NCI-H1105 treated with DMSO at 0.1 percent for 48 hours (cell line): ENCODE measurements at regions not wholly inside any gene's neighbourhood (a gene's known extent, or its start where the extent isn't known, plus 50 kb on each side); places are given as distances from the start of the nearest gene placed in this dataset.
A peak's percentile ranks its signal among the peaks of the same experiment; 100 is the strongest.

Source experiments
- DNase-seq: peaks from one replicate; lab custom pipeline; 2025; lab: John Stamatoyannopoulos, UW

DNA sequence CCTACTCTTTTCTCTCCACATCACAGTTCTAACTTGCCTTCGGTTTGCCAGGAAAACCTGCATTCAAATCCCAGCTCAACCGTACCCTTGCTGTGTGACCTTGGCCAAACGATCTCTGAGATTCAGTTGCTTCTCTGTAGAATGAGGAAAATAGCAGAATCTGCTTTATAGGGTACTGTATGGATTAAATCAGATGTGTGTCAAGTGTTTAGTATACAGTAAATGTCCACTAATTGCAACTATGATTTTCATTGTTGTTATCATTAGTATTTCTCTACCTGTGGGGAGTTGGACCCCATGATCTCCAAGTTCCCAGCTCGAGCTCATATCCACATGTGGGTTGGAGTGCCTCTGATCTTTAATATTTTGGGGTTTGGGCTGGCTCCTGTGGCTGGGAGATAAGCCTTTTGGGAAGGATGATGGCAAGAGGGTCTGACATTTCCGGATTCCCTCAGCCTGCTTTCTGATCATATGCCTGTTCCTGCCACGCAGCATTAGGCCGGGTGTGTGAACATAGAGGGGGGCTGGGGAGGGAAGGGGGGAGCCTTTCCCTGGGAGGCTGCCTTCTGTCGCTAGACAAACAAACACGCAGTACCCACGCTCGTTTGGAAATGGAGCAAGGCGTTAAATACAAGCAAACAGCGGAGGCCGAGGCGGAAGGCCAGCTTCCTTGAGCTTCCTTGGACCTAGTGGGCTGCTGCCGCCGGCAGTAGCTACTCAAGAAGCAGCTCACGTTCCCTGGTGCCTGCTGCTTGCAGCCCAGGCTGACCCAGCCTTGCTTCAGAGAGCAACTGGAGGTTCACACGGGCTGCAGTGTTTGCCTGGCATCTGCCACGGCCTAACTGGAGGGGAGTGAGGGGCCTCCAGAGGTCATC lies 213.5 kb upstream of the LHX5 start:
- DNase-seq: no peak

DNA sequence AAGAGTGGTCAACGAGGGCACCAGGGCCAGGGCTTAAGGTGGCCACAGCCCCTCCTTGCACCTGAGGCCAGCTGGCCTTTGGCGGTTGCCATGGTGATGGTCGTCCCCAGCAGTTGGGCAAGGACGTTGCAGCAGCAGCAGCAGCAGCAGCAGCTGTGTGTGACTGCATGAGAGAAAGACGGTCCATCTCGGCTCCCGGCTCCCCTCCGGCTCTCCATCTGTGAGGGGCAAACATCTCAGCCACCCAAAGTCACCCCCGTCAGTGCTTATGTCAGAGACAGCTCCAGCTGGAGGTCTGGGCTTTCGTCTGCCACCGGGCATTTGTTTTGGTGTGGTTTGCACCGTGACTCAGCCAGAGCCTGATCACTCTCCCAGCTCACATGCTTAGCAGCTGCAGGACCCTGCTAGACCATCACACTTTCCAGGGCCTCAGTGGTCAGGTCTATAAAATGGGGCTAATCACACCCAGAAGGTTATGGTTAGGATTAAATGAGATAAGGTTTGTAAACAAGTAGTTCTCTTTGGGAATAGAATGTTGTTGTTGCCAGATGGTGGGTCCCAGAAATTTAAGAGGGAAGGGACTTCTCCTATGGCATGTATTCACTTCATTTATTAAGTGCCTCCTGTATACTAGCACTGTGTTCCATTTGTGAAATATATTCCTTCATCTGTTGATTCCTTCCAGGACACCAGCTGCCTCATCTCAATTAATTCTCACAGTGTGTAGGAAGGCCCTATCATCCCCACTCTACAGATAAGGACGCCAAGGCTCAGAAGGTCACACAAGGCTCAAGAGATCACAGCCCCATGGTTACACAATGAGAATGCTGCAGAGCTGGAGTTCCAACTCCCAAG lies 212.6 kb upstream of the LHX5 start:
- peak; percentile 4 for DNase-seq

DNA sequence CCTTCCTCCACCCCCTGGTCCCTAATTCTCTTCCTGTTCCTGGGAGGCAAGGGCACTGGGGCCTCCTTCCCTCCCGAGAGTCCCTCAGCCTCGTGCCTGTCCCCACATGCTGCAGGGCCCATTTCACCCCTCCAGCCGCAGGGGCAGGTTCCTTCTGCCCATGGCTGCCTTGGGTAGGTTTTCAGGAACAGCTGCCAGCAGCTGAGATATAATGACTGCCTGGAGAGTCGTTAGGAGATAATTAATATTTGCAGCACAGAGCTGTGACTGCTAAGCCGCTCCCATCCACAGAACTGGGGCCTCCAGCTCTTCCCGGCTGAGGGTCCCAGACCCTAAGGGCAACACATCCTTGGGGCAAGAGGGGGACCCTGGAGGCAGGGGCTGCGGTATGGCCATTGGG lies 211.9 kb upstream of the LHX5 start:
- peak; percentile 83 for DNase-seq

DNA sequence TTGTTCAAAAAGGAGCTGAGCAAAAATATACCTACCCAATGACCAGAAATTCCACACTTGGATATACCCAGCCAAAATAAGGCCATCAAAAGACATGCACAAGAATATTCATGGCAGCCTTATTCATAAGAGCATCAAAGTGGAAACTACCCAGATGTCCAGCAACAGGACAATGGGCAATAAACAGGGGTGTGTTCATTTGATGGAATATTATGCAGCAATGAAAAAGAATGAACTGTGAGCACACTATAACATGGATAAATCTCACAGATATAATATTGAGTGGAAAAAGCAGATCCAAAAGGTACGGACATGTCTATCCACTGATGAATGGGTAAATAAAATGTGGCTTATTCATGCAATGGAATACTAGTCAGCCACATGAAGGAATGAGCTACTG lies 209.2 kb upstream of the LHX5 start:
- DNase-seq: no peak

DNA sequence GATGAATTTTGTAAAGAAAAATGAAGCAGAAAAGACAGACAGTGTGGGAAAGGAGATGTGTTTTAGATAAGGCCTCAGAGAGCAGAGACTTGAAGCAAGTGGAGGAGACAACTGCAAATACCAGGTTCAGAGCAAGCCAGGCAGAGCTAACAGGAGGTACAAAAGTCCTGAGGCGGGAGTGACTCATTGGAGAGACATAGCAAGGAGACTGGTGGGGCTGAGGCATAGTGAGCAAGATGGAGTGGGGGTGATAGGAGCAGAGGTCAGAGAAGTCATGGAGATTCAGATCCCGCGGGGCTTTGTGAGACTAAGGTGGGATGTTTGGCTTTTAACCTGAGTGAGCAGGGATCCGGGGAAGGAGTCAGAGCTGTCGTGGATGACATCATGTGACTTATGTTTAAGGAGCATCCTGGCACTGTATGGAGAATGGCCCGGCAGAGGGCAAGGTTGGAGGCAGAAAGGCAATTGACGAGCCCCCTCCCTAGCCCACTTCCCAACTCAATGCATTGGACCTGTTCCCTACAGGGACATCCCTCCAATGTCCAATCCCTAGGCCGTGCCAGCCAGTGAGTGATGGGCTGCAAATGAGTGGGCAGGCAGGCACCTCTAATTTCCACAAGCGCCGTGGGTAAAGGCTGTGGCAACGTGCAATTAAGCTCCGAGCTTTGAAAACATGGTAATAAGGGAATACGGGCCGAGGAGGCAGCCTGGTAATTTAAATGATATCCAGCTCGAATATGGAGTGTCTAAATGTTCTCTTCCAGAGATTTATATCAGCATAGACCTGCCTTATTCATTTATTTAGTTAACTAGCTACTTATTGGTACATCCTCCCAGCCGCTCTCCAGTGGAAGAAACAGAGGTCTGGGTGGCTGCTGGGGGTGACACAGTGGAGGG lies 206.8 kb upstream of the LHX5 start:
- no peak for DNase-seq

DNA sequence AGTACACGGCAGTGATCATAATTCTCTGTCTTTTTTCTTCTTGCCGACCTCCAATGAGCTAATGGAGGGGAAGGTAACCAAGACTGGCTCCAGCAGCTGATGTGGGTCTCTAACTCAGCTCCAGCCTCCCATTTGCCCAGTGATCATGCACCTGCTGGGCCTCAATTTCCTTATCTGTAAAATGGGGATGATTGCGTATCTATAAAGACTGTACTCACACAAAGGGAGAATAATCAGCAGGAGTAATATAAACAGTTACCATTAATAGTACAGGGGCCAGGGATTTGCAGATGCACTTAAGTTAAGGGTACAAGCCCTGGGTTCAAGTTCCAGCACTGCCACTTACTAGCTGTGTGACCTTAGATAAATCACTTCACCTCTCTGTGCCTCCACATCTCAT lies 204.9 kb upstream of the LHX5 start:
- no peak for DNase-seq

DNA sequence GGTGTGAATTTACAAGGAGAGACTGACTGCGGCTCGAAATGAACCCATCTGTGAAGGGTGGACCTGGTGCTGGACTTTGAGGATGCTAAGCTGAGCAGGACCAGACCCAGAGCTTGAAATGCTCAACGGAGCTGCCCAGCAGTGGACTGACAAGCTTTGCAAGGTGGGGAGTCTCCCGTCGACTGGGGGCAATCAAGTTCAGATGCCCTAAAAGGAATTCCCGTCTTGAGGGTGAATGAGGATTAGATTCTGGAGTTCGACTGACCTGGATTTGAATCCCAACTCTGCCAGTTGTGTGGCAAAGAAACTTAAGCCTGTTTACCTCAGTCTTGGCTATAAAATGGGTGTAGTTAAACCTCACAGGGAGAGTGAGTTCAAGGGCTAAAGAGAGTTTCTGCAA lies 204.4 kb upstream of the LHX5 start:
- DNase-seq: no peak

DNA sequence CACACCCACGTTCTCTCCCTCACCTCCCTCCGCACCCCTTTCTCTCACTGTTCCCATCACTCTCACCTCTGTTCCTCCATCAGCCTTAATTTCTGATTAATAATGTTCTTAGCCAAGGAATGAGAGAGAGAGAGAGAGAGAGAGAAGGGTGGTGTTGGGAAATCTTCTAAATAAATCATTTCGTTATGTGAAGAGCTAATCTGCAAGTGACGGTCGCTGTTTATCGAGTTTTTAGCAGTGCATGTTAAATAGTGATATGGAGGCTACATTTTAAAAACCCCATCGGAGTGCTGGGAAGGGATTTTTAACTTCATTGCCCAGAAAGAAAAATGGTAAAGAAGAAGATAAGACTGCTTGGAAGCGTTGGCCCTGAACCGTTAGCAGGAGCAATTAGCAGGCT lies 203.3 kb upstream of the LHX5 start:
- DNase-seq: no peak

DNA sequence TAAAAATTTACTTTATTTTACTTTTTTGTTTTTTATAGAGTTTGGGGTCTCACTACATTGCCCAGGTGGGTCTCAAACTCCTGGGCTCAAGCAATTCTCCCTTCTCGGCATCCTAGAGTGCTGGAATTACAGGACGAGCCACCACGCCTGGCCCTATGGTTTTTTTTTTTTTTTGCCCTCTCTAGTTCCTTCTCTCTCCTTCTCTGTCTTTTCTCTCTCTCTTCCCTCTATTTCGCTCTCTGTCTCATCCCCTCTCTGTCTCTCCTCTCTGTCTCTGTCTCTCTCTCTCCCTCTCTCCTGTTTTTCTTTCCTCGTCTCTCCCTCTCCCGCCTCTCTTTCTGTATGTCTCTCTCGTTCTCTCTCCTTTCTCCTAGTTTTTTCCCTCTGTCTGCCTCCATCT lies 202.6 kb upstream of the LHX5 start:
- DNase-seq: no peak

DNA sequence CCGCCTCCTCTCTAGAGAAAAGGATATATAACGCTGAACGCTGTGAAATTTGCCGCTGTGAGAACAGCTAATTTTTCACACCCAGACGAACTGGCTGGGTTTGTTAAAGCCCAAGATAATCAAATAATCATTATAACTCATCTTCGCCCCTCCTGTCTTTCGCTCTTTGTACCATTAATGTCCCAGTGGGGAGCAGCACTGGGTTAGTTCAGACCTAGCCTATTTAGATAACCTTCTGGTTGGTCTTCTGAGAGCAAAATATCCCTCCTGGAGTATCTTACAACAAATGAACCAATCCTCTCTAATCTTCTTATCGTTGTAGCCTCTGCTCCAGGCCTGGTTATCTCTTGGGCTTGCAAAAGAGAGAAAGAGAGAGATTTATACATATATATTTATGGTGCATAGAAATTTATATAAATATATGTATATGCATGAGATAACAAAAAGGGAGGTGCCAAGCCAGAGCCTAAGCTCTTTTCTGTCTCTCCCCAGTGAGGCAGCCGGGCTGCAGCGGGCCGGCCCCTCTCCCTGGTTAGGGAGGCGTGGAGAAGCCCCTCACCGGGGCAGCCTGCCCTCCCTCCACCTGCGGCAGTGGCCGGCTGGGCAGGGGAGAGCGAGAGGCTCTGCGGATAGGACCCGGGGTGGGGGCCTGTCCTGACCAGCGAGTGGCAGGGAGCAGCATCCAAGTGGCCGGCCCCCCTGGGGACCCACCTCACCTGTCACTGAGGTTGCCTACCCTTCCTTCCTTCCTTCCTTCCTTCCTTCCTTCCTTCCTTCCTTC lies 202.0 kb upstream of the LHX5 start:
- DNase-seq: no peak

DNA sequence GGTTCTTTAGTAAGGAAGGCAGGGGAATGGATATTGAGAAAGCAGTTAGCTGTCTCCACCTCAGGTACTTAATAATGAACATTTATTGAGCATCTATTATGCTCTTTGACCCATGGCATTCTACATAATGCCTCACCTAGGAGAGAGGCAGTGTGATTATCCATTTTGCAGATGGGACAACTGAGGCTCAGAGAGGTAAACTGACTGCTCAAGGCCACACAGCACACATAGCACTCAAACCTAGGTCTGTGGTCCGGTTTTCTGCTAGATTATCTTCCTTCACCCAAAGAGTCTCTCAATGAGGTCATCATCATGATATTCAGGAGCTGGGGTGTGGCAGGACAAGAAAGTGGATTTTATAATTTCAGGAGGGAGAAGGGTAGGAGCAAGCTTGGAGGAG lies 199.1 kb upstream of the LHX5 start:
- DNase-seq: no peak

DNA sequence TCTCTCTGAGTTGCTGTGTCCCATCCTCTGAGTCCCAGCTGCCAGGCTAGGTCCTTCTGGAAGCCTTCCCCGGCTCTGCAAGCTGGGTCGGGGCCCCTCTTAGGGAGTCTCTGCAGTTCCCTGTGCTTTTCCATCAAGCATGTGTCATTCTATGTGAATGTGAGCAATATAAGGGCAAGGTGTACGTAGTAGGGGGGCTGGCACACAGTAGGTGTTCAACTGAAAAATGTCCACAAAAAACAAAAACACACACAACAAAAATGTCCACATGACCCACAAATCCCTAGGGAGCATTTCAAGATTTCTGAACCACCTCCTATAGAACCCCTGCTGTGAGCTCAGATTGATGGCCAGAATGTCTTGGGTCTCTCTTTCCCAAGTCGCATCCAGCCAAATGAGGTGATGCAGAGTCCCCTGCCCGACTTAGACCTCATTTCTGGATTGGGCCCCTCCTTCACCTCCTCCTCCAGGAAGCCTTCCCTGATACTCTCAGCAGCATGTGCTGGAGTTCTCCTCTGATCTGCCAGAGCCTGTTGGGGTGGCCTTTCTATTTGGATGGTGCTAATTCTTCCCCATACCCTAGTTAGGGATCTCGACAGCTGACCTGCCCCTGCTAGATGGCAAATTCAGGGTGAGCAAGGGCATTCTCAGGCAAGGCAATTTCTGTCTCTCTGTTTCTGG lies 196.1 kb upstream of the LHX5 start:
- DNase-seq: no peak

DNA sequence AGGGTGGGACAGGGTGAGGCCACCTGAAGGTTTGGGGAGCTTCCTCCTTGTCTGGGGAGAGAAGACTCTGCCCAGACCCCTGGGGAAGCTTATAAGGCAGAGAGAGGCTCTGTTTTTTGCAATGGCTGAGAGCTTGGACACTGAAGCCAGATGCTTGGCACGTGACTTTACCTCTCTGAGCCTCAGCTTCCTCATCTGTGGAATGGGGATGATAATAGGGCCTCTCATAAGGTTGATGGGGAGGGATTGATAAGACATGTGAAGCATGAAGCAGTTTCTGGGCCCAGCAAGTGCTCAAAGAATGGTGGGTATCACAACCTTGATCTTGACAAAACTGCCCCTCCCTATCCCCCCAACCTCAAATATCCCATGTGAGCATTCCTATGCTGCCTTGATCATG lies 195.4 kb upstream of the LHX5 start:
- no peak for DNase-seq

DNA sequence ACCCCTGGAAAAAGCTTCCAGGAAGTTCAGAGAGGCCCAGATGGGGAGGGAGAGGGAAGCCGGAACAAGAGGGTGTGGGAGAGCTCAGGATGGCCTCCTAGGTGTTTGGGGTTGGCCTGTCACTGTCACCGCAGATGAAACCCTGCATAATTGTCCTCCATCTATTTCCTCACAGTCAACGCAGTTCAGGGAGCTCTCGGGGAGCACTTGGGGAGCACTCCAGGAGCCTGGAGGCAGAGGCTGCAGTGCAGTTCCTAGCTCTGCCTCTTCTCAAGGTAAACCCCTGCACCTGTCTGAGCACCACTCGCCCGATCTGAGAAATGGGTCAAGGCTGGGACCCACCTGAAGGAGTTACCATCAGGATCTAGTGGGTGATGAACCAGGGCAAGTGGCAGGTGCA lies 194.6 kb upstream of the LHX5 start:
- DNase-seq: no peak

DNA sequence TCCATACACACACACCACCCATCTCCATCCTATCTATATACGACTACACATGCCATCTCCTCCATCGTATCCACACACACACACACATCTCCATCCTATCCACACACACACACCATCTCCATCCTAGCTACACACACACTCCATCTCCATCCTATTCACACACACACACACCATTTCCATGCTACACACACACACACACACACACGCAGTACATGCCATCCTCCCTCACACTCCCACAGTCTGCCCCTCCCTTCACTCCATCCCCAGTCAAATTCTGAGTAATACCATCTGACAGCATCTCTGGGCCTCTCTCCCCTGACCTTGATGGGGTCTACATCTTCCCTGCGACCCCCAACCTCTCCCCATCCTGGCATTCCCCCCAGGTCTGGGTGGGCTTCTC lies 193.8 kb upstream of the LHX5 start:
- no peak for DNase-seq

DNA sequence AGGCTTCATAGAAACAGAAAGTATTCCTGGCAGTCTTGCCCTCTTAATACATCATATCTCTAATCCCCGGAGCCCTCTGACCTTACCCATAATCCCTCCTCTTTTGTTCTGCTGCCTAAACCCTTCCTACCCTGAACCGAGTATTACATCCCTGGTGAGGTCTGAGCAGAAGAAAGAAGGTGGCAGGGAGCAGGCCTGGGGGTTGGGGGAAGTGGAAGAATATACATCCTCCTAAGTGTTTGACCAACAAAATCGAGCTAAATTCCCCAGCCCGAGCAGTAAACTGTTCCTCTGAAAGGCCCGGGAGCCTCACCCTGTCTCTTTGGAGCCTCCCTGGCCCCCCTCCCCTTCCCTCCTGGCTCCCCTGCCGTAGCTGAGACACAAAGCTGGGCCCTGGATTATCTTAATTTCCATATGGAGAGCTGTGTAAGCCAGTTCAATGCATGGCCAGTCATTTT lies 192.6 kb upstream of the LHX5 start:
- DNase-seq: no peak

DNA sequence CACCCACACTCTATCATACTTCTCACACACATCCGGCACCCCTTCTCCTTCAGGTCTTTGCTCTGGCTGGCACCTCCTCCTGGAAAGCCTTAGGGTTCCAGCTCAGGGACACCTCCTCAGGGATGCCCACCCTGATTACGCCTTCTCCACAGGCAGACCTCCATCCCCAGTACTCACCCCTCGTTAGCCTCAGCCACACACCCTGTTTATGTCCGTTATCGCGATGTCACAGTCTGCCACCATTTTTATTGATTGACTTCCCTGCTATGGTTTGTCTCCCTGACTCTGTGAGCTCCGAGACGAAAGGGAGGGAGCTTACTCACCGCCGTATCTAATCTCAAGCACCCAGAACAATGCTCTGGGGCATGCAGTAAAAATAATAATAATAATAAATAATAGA lies 191.7 kb upstream of the LHX5 start:
- no peak for DNase-seq

DNA sequence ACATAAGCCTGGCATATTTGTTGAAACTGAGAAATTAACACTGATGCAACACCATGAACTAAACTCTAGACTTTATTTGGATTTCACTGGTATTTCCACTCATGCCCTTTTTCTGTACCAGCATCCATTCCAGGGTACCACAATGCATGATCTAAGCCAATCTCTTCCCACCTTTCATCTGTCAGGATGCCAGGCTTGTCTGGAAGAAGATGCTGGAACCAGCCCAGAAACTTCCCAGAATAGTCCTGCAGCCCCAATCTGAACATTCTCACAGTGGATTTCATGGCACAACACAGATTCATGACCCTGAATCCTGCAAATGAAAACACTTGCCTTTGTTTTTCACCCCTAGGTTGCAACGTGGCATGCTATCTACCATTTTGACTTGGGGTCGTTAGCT lies 189.3 kb upstream of the LHX5 start:
- no peak for DNase-seq

DNA sequence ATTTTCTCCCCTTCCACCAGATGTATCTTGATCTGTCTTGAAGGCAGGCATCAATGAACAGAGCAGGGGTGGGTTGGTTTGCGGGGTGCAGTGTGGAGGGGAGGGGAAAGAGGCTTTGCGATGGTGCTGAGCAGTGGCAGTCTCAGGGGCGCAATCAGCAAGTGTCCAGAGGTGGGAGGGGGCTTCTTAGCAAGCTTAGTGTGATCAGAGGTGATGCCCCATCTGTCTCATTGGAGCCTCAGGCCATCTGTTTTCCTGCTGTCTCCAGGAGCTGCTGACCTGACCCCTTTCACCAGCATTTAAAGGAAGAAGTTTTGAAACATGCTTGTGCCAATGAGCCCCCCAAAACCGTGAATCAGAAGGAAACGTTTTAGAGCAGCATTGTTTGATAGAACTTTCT lies 187.7 kb upstream of the LHX5 start:
- no peak for DNase-seq

DNA sequence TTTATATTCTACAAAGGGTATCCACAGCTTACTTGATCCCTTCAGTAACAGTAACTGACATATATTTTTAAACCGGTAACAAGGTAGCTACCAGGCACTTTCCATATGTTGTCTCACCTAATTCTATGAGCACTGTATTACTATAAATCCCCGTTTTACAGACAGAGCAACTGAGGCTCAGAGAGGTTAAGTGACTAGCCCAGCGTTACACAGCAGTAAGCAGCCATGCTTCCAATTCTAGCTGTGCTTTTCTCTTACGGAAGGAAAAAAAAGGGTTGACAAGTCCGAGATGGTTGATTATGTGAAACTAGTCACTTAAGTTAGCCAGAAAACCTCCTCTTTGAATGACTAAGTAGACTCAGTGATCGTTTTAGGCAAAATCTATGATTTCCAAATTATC lies 187.3 kb upstream of the LHX5 start:
- no peak for DNase-seq
